HS-5 (cell line): ENCODE measurements at regions not wholly inside any gene's neighbourhood (a gene's known extent, or its start where the extent isn't known, plus 50 kb on each side); places are given as distances from the start of the nearest gene placed in this dataset.
"Not testable (repeated sequence)": the region's sequence is repeated elsewhere in the genome, so short reads cannot be mapped to it uniquely, and the experiment has no call there.

Experiments used
- DNase-seq: peaks from one replicate; pipeline ENCODE4 v3.0.0-alpha.2; 2012; ENCODE audit warnings: low read depth

DNA sequence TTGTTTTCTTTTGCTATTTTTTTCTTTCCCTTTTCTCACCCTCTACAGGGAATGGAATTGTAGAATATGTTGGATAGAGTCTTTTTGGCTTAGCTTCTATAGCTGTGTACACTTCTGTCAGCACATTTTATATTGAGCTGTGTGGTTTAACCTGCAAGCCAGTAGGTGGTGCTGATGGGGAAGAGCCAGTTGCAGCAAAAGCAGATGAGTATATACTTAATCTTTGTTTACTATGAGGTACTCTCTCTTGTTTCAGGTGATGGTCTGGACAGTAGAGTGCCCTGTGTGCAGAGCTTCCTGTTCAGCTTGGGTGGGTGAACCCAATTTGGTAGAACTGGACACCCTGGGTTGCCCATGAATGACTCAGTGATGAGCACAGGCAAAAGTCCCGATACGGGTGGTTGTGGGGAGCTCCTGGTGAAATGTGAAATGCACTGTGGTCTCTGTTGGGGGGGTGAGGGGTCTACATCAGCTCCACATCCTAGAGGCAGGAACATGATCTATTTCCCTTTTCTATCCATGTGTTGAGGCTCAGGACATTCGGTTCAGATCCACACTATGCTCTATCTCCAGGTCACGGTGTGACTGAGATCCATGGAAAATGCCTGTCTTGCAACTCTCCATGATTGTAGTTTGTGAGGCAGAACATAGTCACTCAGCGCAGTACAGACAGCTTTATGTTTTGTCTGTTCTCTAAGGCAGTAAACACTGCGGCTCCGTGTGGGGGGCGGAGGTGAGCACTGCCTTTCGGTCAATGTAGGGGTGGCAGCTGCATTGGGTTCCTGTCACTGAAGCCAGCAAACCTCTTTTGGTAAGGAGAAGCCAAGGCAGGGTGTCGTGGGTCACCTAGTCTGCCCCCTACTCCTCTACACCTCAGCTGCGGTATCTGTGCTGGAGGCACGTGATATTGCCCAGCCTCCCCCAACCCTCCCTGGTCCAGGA, 353.2 kb downstream of the PRR16 start:
- DNase-seq: no peak

DNA sequence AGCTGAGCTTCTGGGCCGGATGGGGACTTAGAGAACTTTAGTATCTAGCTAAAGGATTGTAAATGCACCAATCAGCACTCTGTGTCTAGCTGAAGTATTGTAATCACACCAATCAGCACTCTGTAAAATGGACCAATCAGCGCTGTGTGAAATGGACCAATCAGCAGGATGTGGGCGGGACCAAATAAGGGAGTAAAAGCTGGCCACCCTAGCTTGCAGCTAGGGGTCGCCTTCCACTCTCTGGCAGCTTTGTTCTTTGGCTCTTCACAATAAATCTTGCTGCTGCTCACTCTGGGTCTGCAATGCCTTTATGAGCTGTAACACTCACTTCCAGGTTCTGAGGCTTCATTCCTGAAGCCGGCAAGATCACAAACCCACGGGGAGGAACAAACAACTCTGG, 354.0 kb downstream of the PRR16 start:
- DNase-seq: no peak

DNA sequence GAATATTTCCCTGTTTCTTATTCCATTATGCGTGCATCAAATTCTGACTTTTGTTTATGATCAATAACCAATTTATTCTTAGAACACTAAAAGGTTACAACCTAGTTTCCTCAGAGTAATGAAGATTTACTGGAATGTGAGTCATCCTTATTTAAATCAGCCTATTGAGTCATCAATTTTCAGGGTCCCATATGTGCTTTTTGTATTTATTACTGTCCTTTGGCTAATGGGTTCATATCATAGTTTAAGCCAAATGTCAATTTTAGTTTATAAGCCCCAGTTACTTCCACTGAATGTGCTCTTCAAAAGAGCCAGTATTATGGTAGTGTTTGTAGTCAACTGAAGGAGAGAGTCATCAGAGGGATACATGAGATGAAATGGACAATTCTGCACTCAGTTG, 359.2 kb downstream of the PRR16 start:
- no peak for DNase-seq

DNA sequence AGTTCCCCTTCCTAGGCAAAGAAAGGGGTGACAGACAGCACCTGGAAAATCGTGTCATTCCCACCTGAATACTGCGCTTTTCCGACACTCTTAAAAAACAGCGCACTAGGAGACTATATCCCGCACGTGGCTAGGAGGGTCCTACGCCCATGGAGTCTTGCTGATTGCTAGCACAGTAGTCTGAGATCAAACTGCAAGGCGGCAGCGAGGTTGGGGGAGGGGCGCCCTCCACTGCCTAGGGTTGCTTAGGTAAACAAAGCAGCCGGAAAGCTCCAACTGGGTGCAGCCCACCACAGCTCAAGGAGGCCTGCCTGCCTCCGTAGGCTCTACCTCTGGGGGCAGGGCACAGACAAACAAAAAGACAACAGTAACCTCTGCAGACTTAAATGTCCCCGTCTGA, 367.5 kb downstream of the PRR16 start:
- not testable (repeated sequence) for DNase-seq

DNA sequence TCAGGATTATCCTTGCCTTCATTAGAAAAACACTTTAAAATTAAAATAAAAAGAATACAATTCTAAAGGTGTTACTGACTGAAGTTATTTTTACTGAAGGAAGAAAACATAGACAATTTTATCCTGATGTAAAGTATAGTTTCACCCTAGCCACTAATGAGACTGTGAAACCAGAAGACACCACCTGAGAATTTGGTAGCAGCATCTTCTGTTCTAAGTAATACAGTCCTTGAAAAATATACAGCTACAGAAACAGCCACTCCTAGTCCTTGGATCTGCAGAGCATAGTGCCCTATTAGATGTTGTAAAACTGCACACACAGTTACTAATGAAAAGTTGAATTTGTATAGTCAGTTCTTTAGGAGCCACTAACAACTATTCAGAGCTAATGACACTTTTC, 377.7 kb downstream of the PRR16 start:
- DNase-seq: no peak

DNA sequence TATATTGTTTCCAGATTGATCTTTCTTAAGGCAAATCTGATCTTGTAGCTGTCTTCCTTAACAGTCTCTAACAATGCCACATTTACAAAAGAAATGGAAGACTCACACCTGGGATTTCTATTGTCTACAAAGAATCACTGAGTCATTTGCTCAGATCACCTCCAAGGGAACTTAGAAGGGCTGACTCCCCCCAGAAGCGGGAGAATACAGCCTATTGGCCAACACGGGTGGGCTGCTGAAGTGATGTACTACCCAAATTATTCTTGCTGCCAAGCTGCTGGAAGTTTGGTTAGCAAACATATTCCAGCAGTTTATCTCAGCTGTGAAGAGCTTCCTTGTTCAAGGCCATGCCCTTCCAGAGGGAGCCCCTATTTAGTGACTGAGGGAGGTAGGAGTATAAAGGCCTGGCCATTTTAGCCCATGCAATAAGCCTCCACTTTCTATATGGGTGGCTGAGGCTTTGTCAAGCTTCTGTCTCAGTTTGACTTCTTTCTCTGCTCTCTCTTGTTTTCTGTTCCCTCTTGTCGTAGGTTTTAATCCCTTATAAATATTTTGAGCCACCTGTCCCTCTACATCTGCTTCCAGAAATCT, 379.4 kb downstream of the PRR16 start:
- no peak for DNase-seq

DNA sequence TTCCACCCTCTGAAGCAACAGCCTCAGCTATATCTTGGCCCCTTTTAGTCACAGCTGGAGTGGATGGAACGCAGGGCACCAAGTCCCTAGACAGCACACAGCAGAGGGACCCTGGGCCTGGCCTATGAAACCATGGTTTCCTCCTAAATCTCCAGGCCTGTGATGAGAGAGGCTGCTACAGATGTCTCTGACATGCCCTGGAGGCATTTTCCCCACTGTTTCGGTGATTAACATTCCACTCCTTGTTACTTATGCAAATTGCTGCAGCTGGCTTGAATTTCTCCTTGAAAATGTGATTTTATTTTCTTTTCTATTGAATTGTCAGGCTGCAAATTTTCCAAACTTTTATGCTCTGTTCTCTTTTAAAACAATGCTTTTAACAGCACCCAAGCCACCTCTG, 384.8 kb downstream of the PRR16 start:
- DNase-seq: no peak

DNA sequence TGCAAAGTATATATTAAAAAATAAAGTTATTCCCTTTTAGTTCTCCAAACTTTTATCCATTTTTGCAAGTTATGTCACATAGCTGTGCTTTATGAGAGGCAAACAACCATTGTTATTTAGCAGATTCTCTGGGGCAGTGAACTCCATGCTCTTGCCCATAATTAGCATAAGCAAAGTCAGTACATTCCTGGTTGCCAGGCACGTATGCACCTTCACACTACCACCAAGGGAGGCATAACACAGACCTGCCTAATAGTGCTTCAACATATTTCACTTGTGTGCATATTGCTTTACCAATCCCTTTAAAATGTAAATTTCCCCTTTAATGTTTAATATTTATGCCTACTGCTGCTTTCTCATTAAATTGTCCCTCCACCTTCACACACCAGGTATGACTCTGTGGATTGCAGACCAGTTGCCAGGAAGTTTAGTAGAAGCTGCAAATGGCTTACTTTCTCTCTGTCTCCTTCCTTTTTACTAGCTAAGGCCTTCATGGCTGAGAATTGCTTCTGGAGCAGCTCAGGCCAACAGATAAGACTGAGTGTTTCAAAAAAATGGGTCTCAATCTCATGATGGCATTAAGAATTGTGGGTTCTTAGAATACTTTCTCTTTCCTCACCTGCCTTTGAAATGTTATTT, 388.2 kb downstream of the PRR16 start:
- no peak for DNase-seq

DNA sequence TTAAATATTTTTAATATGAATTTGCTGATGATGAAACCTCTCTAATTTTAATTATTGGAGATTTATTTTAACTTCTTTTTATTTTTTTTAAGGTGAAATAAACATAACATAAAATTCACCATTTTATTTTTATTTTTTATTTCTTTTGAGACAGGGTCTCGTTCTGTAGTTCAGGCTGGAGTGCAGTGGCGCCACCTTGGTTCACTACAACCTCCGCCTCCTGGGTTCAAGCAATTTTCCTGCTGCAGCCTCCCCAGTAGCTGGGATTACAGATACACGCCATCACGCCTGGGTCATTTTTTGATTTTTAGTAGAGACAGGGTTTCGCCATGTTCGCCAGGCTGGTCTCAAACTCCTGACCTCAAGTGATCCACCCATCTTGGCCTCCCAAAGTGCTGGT, 402.9 kb downstream of the PRR16 start:
- DNase-seq: no peak

DNA sequence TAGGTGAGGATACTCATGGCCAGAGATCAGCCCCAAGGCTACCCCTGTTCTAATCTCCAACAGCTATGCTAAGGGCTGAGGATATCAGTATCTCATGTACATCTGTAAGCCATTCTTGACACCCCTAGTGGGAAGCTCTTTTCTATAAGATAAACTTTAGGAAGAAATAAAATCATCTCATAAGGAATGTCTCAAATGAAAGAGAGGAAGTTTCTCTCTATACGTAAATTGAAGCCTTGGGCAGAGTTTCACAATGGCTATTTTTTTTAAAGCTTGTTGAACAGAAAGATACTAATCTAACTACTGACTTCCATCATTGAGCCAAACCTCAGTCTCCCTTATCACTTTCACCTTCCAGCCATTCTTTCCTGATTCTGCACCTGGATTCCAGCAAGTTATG, 405.7 kb downstream of the PRR16 start:
- DNase-seq: no peak

DNA sequence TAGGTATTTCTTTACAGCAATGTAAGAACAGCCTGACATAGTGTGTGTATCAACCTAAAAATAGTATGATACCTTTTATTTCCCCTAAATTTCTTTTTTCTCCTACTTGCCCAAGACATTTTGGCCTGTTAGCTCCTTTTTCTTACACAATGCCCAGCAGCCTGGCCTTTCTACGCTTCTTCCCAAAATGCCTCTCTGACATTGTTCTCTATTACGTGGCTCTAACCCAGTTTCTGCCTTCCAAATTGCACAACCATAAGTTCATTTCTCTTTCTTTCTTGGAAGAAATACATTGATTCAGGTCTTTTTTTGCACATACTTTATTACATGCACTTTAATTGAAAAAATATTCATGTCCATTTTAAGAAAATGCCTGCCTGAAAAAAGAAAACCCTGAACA, 408.2 kb downstream of the PRR16 start:
- no peak for DNase-seq

DNA sequence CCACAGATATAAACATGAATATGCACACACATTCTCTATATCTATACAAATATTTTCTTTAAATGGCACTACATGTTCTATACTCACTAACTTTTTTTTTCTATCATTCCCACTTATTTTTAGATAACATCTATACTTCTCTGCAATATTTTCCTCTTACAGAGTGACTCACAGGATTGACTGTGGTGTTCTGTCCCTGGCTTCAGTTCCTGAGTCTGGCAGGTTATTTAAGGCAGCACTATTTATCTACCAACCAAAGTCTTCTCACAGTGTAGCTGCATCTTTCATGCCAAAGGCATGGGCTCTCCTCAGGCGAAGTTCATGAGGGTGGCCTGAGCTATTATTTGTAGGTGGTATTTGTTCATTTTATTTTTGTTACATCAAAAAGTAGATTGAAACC, 409.0 kb downstream of the PRR16 start:
- DNase-seq: no peak

DNA sequence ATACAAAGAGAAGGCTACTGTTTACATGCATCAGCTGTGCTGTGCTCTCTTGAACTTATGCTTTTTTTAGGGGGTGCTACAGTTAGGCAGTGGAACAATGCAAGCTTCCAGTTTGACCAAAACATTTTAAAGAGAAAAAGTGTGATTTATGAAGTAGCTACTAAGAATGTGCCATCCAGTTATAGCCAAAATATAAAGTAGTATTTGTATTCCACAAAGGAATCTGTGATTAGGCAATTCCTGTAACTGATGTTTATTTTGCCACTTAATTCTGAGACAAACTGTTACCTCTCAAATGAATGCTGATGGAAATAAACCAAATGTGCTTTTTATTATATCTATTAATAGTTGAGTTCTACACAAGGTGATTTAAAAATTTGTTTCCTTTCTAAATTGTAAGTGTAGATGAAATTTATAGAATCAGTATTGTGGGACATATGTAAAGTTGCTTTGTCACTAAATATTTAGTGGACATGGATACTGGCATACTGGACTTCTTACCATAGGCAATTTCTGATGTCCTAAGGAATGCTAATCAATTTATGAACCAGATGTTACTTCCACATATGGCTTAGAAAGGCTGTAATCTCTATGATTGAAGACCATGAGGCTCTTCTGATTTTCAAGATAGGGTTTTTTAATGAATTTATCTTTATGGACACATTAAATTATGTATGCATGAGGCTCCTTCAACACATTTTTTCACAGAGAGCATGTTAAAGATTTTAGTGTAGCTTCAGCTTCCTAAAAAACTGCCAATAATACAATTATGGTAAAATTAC, 410.2 kb downstream of the PRR16 start:
- DNase-seq: no peak

DNA sequence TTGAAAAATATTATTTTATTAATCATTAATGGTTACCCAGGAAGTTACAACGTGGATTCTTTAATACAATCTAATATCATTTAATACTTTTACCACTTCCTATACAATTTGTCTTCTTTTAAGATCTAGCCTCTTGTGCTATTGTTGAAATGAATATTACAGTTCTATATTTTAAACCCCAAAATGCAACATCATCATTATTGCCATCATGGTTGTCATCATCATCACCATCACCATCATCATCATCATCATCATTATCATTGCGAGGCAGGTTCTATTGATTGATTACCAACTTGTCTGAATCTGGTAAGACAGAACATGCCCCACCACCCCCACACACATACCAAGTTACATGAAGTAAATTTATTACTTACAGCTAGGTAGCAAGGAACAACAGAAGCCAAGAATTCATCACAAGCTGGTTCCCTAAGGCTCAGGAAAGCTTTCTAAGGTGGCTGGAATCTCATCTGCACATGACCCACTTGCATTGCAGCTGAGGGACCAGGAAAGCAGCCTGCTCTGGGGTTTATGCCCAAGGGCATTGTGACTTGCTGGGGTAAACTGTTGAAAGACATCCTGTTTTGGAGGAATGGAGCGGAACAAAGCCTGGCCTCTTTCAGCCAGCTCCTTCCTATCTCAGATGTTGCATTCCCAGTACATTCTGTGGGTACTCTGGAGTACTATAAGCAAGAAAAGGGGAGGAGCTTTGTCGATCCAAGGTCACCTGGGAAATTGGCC, 418.1 kb downstream of the PRR16 start:
- no peak for DNase-seq

DNA sequence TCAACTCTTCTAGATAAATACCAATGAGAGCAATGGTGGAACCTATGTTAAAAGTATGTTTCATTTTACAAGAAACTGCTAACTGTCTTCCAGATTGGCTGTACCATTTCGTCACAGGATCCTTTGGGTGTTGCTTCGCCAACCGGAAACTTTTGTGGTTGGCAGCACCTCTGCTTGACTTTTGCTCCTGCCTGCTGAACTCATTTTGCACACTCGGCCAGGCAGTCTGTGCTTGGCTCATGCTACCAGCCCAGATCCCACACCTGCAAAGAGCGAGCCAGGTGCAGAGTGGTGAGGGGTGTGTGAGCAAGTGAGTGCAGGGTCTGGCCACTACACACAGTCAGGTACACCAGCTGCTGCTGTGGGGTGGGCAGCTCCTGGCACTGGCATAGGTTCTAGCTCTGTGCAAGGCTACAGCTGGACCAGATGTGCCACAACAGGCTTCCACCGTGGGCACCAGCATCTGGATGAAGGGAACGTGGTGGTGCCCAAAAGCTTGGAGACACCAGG, 422.3 kb downstream of the PRR16 start:
- no peak for DNase-seq

DNA sequence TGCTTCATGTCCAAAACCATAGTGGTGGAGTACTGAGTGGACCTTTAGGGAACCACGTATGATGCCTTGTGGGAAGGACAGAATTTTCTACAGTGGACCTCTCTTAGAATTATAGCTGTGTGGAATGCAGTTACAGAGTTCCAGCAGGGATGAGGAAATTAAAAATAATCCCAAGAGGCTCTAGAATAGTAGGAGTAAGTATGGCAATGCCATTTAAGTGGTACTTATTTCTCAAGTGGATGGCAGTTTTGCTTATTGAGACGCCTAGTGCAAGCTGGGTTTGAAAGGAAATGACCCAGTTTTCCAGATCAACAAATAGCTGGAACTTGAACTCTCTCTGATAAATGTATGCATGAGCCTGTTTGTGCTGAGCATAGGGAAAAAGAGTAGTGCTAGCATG, 431.6 kb downstream of the PRR16 start:
- no peak for DNase-seq

DNA sequence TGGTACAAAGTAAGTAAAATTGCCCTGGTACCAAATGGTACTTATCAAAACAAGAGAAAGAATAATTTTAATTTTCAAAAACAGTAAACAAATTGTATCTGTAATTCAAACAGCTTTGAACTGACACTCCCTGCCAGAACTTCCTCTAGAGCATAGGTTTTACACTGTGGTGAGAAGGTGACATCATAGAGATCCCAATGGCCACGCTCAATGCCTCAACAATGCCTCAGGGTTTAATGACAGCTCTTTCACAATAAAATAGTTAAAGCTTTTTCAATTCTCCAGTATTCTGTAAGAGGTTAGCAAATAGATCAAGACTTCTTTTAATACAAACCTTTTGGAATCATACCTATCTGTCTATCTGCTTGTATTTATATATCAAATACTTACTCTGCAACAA, 437.1 kb downstream of the PRR16 start:
- no peak for DNase-seq

DNA sequence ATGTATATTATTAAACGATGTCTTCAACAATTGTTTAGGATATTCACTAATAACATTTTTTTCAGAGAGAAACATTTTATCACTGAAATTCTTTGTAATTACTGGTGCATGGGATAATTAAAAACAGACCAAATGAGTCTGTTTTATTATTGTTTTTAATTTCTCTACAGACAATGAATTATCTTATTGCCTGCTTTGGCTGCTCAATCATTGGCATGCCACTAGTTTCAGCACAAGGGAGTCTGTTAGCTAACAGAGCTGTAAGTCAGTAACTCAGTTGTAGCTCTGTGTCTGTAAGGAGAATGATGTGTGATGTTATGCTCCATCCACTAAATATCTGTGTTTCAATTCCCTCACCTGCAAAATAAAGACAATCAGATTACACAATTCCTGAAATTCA, 443.9 kb downstream of the PRR16 start:
- no peak for DNase-seq

DNA sequence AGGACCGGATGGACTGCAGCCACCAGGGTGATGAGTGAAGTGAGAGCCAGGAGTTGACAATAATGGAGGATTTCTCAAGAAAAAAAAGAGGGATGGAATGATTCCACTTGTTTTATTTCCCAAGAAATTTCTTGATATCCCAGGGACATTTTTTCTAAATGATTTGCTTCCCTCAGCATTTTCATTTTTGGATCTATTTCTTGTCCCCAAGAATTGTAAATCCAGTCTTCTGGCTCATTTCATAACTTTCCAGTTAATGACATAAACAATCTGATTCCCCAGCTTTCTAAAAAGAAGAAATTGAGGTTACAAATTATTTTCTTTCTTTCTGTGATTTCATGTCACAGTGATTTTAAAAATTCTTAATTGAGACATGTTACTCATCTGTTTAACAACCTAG, 446.5 kb downstream of the PRR16 start:
- no peak for DNase-seq

DNA sequence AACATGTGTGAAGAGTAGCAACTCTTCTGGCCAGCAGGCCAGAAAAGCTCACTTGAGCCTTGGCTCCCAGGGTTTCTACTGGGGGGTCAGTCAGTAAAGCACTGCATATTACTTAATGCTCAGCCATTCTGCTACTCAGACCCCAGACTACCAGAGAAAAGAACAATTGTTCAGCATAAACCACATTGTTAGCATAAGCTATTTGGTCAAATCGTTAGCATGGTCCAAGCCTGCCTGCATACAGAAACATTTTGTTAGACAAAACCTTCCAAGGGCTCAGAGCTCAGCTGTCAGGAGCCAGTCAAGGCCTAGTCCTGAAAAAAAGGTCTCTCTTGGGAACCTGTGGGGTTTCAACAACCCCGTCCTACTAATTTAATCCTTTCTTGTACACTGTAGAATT, 449.3 kb downstream of the PRR16 start:
- DNase-seq: no peak

DNA sequence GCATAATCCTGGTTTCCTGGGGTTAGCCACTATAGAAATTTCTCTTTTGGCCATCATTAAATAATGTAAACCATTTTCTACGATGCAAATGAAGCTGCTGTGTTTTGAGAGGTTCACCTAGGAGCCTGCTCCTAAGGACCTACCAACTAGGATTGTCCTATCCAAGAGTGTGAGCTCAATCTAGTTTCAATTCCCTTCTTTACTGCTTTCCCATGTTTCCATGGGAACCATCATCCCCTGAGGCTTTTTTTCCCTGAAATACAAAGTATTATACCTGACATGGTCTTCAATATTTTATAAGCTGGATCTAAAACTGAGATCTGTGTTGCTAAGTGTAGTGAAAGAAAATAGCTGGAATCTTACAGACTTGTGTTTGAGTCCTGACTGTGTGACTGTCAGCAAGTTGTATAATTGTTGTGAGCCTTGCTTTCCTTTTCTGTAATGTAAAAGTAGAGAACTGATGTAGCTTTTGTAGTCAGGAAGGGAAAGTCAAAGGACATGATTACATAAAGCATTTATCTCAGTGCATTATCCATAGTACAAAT, 453.2 kb downstream of the PRR16 start:
- DNase-seq: no peak
